ENCODE measurements at regions not wholly inside any gene's neighbourhood (a gene's known extent, or its start where the extent isn't known, plus 50 kb on each side); places are given as distances from the start of the nearest gene placed in this dataset.

DNA sequence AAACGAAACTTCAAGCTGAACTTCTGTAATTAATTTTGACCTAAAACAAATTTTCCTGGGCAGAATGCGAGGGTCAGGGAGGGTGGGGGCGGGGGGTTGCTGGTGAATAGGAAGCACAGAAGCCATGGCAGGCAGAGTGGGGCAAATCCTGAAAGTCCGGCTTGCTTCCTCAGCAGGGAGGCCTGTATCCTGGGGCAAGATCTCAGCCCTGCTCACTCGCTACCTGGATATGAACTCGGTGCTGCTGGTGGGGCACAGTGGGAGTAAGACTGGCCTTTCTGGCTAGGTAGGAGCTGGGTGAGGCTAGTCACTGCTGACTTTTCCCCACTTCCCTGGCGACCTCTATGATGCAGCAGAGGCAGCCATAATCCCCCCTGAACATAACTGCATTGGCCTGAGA, 168.9 kb upstream of the CHORDC1 start:
- WGBS (ENCODE audit: insufficient coverage, low lambda C conversion rate) = no CpG with 5 or more reads among the region's 7 CpGs
- Histone ChIP-seq H3K4me3 (ENCODE audit: low read length) (no peak overlapping the region), H3K27ac (ENCODE audit: low read length) (no peak overlapping the region), H3K4me1 (ENCODE audit: control insufficient read depth, insufficient read depth, low read length) (no peaks in the 10 kb centered on the region), H3K9me3 (ENCODE audit: control insufficient read depth, low read depth, low read length) (no peaks in the 10 kb centered on the region), H3K27me3 (ENCODE audit: control insufficient read depth, insufficient read depth, low read length) (no peaks in the 10 kb centered on the region), H3K36me3 (ENCODE audit: control insufficient read depth, insufficient read depth, low read length) (no peaks in the 10 kb centered on the region)
- DNase-seq = no peak

DNA sequence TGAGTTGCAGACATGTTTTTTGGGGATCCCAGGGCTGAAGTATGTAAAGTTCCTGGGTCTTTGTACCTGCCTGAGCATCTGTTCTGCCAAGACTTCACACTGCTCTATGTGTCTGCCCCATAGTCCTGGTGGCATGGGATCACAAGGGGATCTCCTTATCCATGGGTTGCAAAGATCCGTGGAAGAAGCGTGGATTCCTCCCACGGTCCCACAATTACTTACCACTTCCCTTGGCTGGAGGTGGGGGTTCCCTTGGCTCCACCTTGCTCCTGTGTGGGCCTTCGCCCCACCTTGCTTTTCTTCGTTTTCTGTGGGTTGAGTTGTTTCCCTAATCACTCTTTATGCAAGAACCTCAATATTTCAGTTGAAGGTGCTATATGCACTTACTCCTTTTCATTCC, 157.4 kb upstream of the CHORDC1 start:
- no peaks in the 10 kb centered on the region for H3K27me3 ChIP-seq (ENCODE audit: control insufficient read depth, insufficient read depth, low read length)
- H3K9me3 ChIP-seq (ENCODE audit: control insufficient read depth, low read depth, low read length) = no peaks in the 10 kb centered on the region
- H3K4me3 ChIP-seq (ENCODE audit: low read length) = no peak overlapping the region
- H3K4me1 ChIP-seq (ENCODE audit: control insufficient read depth, insufficient read depth, low read length) = no peaks in the 10 kb centered on the region
- no peak for DNase-seq
- H3K36me3 ChIP-seq (ENCODE audit: control insufficient read depth, insufficient read depth, low read length) = no peaks in the 10 kb centered on the region
- no peak overlapping the region for H3K27ac ChIP-seq (ENCODE audit: low read length)
- WGBS (ENCODE audit: insufficient coverage, low lambda C conversion rate) = 92% methylated on average over 2 of the region's 5 CpGs

DNA sequence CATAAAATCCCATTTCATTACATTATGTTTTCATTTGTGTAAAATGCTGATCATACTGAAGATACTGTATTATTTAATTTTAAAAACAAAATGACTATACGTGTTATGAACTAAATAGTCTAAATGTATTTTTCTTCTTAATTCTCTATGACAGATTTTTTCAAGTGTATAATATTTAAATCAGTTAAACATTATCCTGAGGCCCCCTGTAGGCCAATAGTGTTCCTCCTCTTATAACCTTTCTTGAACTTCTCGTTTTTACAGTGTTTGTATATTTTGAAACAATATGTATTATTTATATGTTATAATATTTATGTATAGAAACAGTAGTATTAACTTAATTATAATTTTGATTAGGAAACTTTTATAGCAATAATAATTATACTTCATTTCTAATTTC, 151.1 kb upstream of the CHORDC1 start:
- Histone ChIP-seq H3K4me1 (ENCODE audit: control insufficient read depth, insufficient read depth, low read length) (no peaks in the 10 kb centered on the region), H3K27ac (ENCODE audit: low read length) (no peak overlapping the region), H3K27me3 (ENCODE audit: control insufficient read depth, insufficient read depth, low read length) (no peaks in the 10 kb centered on the region), H3K9me3 (ENCODE audit: control insufficient read depth, low read depth, low read length) (no peaks in the 10 kb centered on the region), H3K4me3 (ENCODE audit: low read length) (no peak overlapping the region), H3K36me3 (ENCODE audit: control insufficient read depth, insufficient read depth, low read length) (no peaks in the 10 kb centered on the region)
- DNase-seq = no peak
- 89% methylated on average over 1 of the region's 2 CpGs for WGBS (ENCODE audit: insufficient coverage, low lambda C conversion rate)

DNA sequence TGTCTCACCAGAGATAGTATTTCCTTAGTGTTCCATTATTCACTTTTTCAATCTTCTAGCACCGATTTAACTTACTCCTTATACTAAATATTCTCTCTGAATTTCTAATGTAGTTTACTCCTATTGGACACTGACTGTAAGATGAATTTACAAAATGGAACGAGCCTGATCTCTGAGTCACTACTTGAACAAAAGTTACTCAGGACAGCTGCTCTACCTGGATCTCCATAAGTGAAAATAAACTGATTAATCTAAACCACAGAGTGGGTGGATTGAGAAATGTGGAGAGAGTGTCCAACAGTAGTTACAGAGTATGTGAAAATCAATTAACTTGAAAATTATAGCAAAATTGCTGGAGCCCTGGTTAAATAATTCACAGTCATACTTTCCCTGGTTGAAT, 141.7 kb upstream of the CHORDC1 start:
- H3K36me3 ChIP-seq (ENCODE audit: control insufficient read depth, insufficient read depth, low read length) = no peaks in the 10 kb centered on the region
- no peak for DNase-seq
- no peaks in the 10 kb centered on the region for H3K4me1 ChIP-seq (ENCODE audit: control insufficient read depth, insufficient read depth, low read length)
- 91% methylated on average over 1 of the region's 2 CpGs for WGBS (ENCODE audit: insufficient coverage, low lambda C conversion rate)
- no peaks in the 10 kb centered on the region for H3K27me3 ChIP-seq (ENCODE audit: control insufficient read depth, insufficient read depth, low read length)
- no peak overlapping the region for H3K4me3 ChIP-seq (ENCODE audit: low read length)
- no peaks in the 10 kb centered on the region for H3K9me3 ChIP-seq (ENCODE audit: control insufficient read depth, low read depth, low read length)
- H3K27ac ChIP-seq (ENCODE audit: low read length) = no peak overlapping the region

DNA sequence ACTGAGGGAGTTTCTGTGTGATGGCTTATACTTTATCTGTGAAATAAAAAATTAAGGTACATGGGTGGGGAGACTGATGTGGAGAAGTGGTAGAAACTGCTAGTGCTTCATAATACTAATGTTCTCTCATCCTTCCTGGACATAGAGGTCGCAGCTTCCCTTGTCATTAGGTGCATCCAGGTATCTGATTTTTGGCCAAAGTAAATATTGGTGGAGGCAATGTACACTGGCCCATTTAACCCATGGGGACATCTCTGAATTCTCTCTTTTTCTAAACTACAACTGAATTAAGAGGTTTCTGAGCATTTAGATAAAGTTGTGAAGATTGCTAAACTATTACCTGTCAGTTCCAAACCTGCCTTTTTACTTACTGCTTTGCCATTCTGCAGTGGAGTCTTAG, 140.9 kb upstream of the CHORDC1 start:
- H3K27ac ChIP-seq (ENCODE audit: low read length) = no peak overlapping the region
- H3K36me3 ChIP-seq (ENCODE audit: control insufficient read depth, insufficient read depth, low read length) = no peaks in the 10 kb centered on the region
- no peak for DNase-seq
- H3K27me3 ChIP-seq (ENCODE audit: control insufficient read depth, insufficient read depth, low read length) = no peaks in the 10 kb centered on the region
- H3K4me1 ChIP-seq (ENCODE audit: control insufficient read depth, insufficient read depth, low read length) = no peaks in the 10 kb centered on the region
- no CpG with 5 or more reads among the region's 1 CpG for WGBS (ENCODE audit: insufficient coverage, low lambda C conversion rate)
- no peak overlapping the region for H3K4me3 ChIP-seq (ENCODE audit: low read length)
- H3K9me3 ChIP-seq (ENCODE audit: control insufficient read depth, low read depth, low read length) = no peaks in the 10 kb centered on the region

DNA sequence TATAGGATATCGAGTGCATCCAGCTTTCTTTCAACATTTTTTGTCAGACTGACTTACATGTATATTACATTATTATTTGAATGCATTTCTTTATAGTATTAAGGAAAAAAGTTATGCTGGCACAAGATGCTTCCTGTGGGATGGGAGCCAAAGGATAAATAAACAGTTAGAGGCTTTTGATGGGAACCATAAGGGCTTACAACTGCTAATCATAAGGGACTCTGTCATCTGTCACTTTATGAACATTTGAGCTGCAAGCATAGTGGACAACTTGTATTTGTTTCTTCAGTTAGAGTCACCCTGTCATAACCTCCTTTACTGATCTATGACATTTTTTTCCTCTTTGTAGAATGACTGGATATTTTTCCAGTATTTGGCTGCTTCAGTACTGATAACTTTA, 132.4 kb upstream of the CHORDC1 start:
- WGBS (ENCODE audit: insufficient coverage, low lambda C conversion rate) = no CpG with 5 or more reads among the region's 1 CpG
- no peak overlapping the region for H3K4me3 ChIP-seq (ENCODE audit: low read length)
- no peak for DNase-seq

DNA sequence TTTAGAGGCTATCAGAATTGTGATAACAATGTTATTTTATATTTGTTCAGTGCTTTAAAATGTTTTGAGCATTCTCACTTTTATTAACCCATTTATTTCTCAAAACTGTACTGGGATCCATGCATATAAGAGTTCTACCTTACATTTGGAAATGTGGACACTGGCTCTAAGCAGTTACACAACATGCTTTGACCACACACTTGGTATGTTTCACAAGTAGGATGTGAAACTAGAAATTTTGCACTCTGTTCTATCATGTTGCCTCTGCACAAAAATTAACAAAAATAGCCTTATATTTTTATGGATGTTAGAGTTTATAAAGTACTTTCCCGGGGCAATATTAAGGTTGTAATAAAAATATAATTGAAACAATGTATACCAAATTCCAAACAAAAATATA, 126.9 kb upstream of the CHORDC1 start:
- Histone ChIP-seq H3K4me1 (ENCODE audit: control insufficient read depth, insufficient read depth, low read length) (no peaks in the 10 kb centered on the region), H3K9me3 (ENCODE audit: control insufficient read depth, low read depth, low read length) (no peaks in the 10 kb centered on the region), H3K27ac (ENCODE audit: low read length) (no peak overlapping the region), H3K36me3 (ENCODE audit: control insufficient read depth, insufficient read depth, low read length) (no peaks in the 10 kb centered on the region), H3K27me3 (ENCODE audit: control insufficient read depth, insufficient read depth, low read length) (no peaks in the 10 kb centered on the region), H3K4me3 (ENCODE audit: low read length) (no peak overlapping the region)
- WGBS (ENCODE audit: insufficient coverage, low lambda C conversion rate) = 91% methylated on average over 1 of the region's 1 CpG
- DNase-seq = no peak

More for the DNA sequence above, 132.4 kb upstream of the CHORDC1 start:
- Histone ChIP-seq H3K27ac (ENCODE audit: low read length) (no peak overlapping the region), H3K27me3 (ENCODE audit: control insufficient read depth, insufficient read depth, low read length) (no peaks in the 10 kb centered on the region), H3K9me3 (ENCODE audit: control insufficient read depth, low read depth, low read length) (no peaks in the 10 kb centered on the region), H3K4me1 (ENCODE audit: control insufficient read depth, insufficient read depth, low read length) (no peaks in the 10 kb centered on the region), H3K36me3 (ENCODE audit: control insufficient read depth, insufficient read depth, low read length) (no peaks in the 10 kb centered on the region)

DNA sequence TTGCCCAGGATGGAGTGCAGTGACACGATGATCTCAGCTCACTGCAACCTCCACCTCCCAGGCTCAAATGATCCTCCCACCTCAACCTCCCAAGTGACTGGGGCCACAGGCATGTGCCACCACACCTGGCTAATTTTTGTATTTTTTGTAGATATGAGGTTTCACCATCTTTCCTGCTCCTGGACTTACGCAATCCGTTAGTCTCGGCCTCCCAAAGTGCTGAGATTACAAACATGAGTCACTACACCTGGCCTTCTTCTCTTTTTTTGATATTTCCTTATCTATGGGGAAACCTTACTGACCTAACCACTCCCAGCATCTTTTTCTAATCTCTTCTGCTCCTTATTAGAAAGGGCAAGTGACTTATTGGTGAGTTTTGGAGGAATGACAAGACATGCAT, 121.7 kb upstream of the CHORDC1 start:
- Histone ChIP-seq H3K9me3 (ENCODE audit: control insufficient read depth, low read depth, low read length) (no peaks in the 10 kb centered on the region), H3K27me3 (ENCODE audit: control insufficient read depth, insufficient read depth, low read length) (no peaks in the 10 kb centered on the region), H3K27ac (ENCODE audit: low read length) (no peak overlapping the region), H3K4me1 (ENCODE audit: control insufficient read depth, insufficient read depth, low read length) (no peaks in the 10 kb centered on the region), H3K36me3 (ENCODE audit: control insufficient read depth, insufficient read depth, low read length) (no peaks in the 10 kb centered on the region), H3K4me3 (ENCODE audit: low read length) (no peak overlapping the region)
- DNase-seq = no peak
- 58% methylated on average over 3 of the region's 4 CpGs for WGBS (ENCODE audit: insufficient coverage, low lambda C conversion rate)

DNA sequence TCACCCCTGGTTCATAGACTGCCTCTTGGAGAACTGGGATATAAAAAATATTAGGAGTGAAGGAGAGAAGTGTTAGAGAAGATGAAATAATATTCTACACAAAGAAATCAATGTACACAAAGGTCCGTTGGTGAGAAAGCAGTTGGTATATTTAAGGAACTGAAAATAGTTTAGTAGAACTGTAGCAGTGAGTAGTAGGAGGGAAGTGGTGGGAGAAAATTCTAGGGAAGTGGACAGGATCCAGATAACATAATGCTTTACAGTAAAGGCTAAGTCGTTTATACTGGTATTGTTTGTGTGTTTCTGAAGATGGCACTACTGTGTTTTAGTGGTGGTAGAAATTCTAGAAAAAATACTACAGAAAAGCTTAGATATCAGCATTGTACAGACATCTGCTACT, 120.8 kb upstream of the CHORDC1 start:
- H3K27me3 ChIP-seq (ENCODE audit: control insufficient read depth, insufficient read depth, low read length) = no peaks in the 10 kb centered on the region
- H3K27ac ChIP-seq (ENCODE audit: low read length) = no peak overlapping the region
- no peaks in the 10 kb centered on the region for H3K36me3 ChIP-seq (ENCODE audit: control insufficient read depth, insufficient read depth, low read length)
- no peaks in the 10 kb centered on the region for H3K4me1 ChIP-seq (ENCODE audit: control insufficient read depth, insufficient read depth, low read length)
- H3K4me3 ChIP-seq (ENCODE audit: low read length) = no peak overlapping the region
- WGBS (ENCODE audit: insufficient coverage, low lambda C conversion rate) = 63% methylated on average over 2 of the region's 2 CpGs
- H3K9me3 ChIP-seq (ENCODE audit: control insufficient read depth, low read depth, low read length) = no peaks in the 10 kb centered on the region
- no peak for DNase-seq

DNA sequence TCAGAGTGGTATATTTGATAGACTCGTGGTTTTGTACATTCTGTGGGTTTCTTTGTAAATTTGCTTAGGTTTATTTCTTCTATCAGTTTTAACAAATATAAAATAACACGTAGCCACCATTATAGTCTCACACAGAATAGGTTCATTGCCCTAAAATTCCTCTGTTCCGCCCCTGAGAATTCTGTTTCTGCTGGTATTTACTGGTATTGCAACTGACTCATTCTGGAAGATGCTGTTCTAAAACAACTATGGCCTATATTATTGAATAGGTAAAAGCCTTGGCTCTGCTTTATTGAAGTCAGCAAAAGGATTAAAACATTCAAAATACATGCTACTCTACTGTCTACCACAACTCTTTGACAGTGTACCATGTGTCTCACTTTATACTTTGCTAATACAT, 119.1 kb upstream of the CHORDC1 start:
- Histone ChIP-seq H3K9me3 (ENCODE audit: control insufficient read depth, low read depth, low read length) (no peaks in the 10 kb centered on the region), H3K4me3 (ENCODE audit: low read length) (no peak overlapping the region), H3K36me3 (ENCODE audit: control insufficient read depth, insufficient read depth, low read length) (no peaks in the 10 kb centered on the region), H3K4me1 (ENCODE audit: control insufficient read depth, insufficient read depth, low read length) (no peaks in the 10 kb centered on the region), H3K27ac (ENCODE audit: low read length) (no peak overlapping the region), H3K27me3 (ENCODE audit: control insufficient read depth, insufficient read depth, low read length) (no peaks in the 10 kb centered on the region)
- no CpG with 5 or more reads among the region's 3 CpGs for WGBS (ENCODE audit: insufficient coverage, low lambda C conversion rate)
- no peak for DNase-seq

DNA sequence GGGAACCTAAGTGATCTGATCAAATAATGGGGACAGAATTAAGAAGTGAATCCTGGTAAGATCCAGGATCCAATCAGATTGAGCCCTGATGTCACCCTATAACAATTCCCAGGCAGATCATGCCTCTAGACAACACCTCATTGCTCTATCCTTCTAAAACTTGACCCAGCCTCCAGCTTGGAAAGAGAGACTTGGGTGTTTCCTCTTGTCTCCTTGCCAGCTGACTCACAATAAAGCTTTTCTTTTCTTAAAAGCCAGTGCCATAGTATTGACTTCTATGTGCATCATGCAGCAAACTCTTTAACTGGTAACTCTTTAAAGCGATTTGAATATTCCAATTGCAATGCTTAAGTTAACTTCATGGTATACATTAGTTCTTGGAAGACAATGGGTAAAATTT, 109.6 kb upstream of the CHORDC1 start:
- Histone ChIP-seq H3K4me3 (ENCODE audit: low read length) (no peak overlapping the region), H3K27ac (ENCODE audit: low read length) (no peak overlapping the region), H3K4me1 (ENCODE audit: control insufficient read depth, insufficient read depth, low read length) (no peaks in the 10 kb centered on the region), H3K9me3 (ENCODE audit: control insufficient read depth, low read depth, low read length) (no peaks in the 10 kb centered on the region), H3K27me3 (ENCODE audit: control insufficient read depth, insufficient read depth, low read length) (no peaks in the 10 kb centered on the region), H3K36me3 (ENCODE audit: control insufficient read depth, insufficient read depth, low read length) (no peaks in the 10 kb centered on the region)
- WGBS (ENCODE audit: insufficient coverage, low lambda C conversion rate) = 100% methylated on average over 1 of the region's 1 CpG
- no peak for DNase-seq
